NCI-H460 (cell line): ENCODE measurements at regions not wholly inside any gene's neighbourhood (a gene's known extent, or its start where the extent isn't known, plus 50 kb on each side); places are given as distances from the start of the nearest gene placed in this dataset.
"Not testable (repeated sequence)": the region's sequence is repeated elsewhere in the genome, so short reads cannot be mapped to it uniquely, and the experiment has no call there.

Source experiments
- DNase-seq: peaks from one replicate; pipeline ENCODE4 v3.0.0-alpha.2; 2016; ENCODE audit warnings: low read depth; ENCODE audit errors: extremely low read depth

- DNase-seq: not testable (repeated sequence)
Measured at GRCh38 chr1:242914729-242915128, 340.4 kb downstream of the CEP170 start.

- not testable (repeated sequence) for DNase-seq
Measured at GRCh38 chr1:242912855-242913254, 342.2 kb downstream of the CEP170 start.

GRCh38 chr1:242900558-242900957, 354.5 kb downstream of the CEP170 start:
- not testable (repeated sequence) for DNase-seq

GRCh38 chr1:242890192-242890741, 364.8 kb downstream of the CEP170 start:
- DNase-seq: no peak

- no peak for DNase-seq
Measured at GRCh38 chr1:242886137-242886536, 361.6 kb upstream of the PLD5 start.

GRCh38 chr1:242880022-242880421, 355.5 kb upstream of the PLD5 start:
- DNase-seq: not testable (repeated sequence)

- DNase-seq: no peak
Measured at GRCh38 chr1:242877743-242878142, 353.2 kb upstream of the PLD5 start.

- no peak for DNase-seq
Measured at GRCh38 chr1:242877229-242877628, 352.7 kb upstream of the PLD5 start.

- DNase-seq: no peak
Measured at GRCh38 chr1:242876030-242876429, 351.5 kb upstream of the PLD5 start.

GRCh38 chr1:242873661-242874060, 349.2 kb upstream of the PLD5 start:
- no peak for DNase-seq

- no peak for DNase-seq
Measured at GRCh38 chr1:242872521-242872920, 348.0 kb upstream of the PLD5 start.

GRCh38 chr1:242871471-242872030, 347.1 kb upstream of the PLD5 start:
- DNase-seq: no peak

GRCh38 chr1:242870966-242871365, 346.5 kb upstream of the PLD5 start:
- no peak for DNase-seq

GRCh38 chr1:242856289-242856688, 331.8 kb upstream of the PLD5 start:
- DNase-seq: no peak

- DNase-seq: no peak
Measured at GRCh38 chr1:242854466-242854865, 330.0 kb upstream of the PLD5 start.

GRCh38 chr1:242847390-242847993, 323.0 kb upstream of the PLD5 start:
- peak; percentile 16 for DNase-seq

- no peak for DNase-seq
Measured at GRCh38 chr1:242842094-242842493, 317.6 kb upstream of the PLD5 start.

- no peak for DNase-seq
Measured at GRCh38 chr1:242839101-242839500, 314.6 kb upstream of the PLD5 start.

- DNase-seq: no peak
Measured at GRCh38 chr1:242836423-242836822, 311.9 kb upstream of the PLD5 start.

- no peak for DNase-seq
Measured at GRCh38 chr1:242828828-242829227, 304.3 kb upstream of the PLD5 start.

- no peak for DNase-seq
Measured at GRCh38 chr1:242828199-242828598, 303.7 kb upstream of the PLD5 start.

- DNase-seq: no peak
Measured at GRCh38 chr1:242827538-242827937, 303.0 kb upstream of the PLD5 start.
